ENCODE measurements at regions not wholly inside any gene's neighbourhood (a gene's known extent, or its start where the extent isn't known, plus 50 kb on each side); places are given as distances from the start of the nearest gene placed in this dataset.
A peak's percentile ranks its signal among the peaks of the same experiment; 100 is the strongest.

DNA sequence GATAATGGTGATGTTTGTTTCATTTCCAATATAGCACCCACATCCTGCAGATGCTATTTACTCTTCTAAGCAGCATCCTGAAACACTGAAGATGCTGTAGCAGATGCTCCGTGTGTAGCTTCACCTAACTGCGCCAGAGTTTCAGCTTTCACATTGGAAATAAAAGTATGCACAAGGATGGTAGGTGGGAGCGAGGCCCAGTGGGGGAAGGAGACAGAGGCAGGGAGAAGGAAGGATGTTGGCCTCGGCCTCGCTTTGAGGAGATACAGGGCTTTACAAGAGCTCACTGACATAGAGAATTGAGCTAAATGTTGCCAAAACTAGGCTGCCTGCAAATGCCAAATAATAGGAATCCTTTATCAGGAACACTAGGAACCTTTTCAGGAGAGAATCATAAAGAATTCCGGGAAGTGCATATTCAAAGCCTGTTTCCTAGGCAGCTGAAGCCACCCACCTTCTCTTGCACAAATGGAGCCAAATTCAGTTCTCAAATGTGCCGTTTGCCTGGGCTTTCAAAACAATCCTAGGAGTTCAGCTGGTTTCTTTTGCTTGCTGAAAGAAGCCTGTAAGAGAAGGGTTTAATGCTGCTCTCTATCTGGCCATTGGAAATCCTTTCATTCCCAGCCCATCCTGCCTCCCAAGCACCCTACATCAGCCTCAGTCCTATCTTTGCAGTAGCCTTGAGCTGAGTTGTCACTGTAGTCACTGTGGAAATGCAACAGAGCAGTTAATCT, 135.4 kb upstream of the ATP1B1 start:
- DNase-seq: no peak

GRCh38 chr1:168972225-168972624, 134.3 kb upstream of the ATP1B1 start:
- DNase-seq: no peak

GRCh38 chr1:168972887-168973286, 133.6 kb upstream of the ATP1B1 start:
- no peak for DNase-seq

GRCh38 chr1:168974117-168974516, 132.4 kb upstream of the ATP1B1 start:
- no peak for DNase-seq

DNA sequence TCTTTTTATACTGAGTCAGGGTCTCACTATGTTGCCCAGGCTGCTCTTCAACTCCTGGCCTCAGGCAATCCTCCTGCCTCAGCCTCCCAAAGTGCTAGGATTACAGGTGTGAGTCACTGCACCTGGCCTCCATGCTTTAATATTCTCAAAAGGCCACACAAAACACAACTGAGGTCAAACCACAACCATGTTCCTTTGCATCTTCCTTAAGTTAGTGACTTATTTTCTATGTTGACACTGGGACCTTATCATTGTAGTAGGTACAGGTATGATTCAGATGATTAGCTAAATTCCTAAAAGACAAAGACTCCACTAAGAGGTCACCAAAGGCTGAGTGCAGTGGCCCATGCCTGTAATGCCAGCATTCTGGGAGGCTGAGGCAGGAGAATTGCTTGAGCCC, 131.9 kb upstream of the ATP1B1 start:
- no peak for DNase-seq

GRCh38 chr1:168976267-168976666, 130.2 kb upstream of the ATP1B1 start:
- DNase-seq: no peak

DNA sequence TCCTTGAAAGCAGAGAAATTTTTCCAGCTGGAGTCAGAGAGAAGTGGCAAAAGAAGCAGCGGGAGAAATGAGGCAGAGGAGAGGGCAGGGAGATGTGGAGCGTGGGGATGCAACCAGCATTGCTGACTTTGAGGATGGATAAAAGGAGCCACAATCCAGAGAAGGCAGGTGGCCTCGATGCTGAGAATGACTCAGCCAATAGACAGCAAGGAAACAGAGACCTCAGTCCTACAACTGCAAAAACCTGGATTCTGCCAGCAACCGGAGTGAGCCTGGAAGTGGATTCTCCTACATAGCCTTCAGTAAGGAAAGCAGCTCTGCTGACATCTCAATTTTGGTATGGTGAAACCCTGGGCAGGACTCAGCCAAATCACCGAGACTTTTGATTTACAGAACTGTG, 128.9 kb upstream of the ATP1B1 start:
- no peak for DNase-seq

GRCh38 chr1:168979276-168979675, 127.2 kb upstream of the ATP1B1 start:
- DNase-seq: no peak

- no peak for DNase-seq
These were observed 126.3 kb upstream of the ATP1B1 start for GRCh38 chr1:168980180-168980579.

- DNase-seq: no peak
These were observed 125.8 kb upstream of the ATP1B1 start for GRCh38 chr1:168980656-168981055.

DNA sequence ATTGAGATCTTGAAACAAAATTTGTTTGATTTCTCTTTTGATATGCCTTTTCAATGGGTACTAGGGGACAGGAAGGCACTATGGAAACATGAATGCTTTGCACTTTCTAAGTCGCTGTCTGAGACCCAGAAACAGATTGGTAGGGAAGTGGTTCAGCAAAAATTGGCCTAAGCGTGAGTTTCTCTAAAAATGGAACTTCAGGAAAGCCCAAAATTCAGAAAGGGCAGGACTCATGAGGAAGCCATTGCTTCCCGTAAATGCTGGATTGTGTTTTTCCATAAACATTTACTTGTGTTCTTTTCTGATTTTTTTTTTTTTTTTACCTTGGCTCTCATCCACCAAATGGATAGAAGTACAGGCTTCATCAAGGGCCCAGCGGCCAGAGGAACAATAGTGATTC, 123.7 kb upstream of the ATP1B1 start:
- DNase-seq: no peak

- no peak for DNase-seq
These were observed 119.2 kb upstream of the ATP1B1 start for GRCh38 chr1:168987330-168987729.

GRCh38 chr1:168987923-168988322, 118.6 kb upstream of the ATP1B1 start:
- no peak for DNase-seq

DNA sequence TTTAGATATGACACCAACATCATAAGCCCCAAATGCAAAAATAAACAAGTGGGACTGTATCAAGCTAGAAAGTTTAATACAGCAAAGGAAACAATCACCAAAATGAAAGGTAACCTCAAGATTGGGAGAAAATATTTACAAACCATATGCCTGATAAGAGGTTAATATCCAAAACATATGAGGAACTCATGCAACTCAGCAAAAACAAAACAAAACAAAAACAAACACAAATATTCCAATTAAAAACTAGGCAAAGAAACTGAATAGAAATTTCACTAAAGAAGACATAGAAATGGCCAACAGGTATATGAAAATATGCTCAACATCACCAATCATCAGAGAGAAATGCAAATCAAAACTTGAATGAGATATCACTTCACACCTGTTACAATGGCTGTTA, 116.5 kb upstream of the ATP1B1 start:
- no peak for DNase-seq

- DNase-seq: peak; percentile 3 to 11
These were observed 114.6 kb upstream of the ATP1B1 start for GRCh38 chr1:168991667-168992475.

- DNase-seq: no peak
These were observed 105.1 kb upstream of the ATP1B1 start for GRCh38 chr1:169001353-169001752.

GRCh38 chr1:169003864-169004516, 102.5 kb upstream of the ATP1B1 start:
- DNase-seq: no peak

GRCh38 chr1:169005776-169006175, 100.7 kb upstream of the ATP1B1 start:
- DNase-seq: no peak

DNA sequence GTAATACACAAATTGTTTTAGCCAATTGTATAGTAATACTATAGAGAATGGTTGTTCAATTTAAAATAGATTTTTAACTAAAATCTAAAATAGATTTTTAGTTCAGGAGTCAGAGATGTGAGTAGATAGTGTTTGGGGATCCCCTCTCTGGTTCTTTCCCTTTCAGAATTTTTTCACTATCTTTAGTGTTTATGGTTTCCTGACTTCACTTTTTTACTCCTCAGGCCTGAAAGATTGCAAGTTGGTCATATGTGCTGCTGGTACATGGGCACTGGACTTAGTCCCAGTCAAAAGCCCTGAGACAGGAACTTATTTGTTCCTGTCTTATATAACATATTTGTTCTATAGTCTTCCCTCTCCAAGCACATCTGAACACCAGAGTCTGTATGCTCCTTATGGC, 96.8 kb upstream of the ATP1B1 start:
- DNase-seq: no peak

GRCh38 chr1:169012416-169012815, 94.1 kb upstream of the ATP1B1 start:
- DNase-seq: no peak

DNA sequence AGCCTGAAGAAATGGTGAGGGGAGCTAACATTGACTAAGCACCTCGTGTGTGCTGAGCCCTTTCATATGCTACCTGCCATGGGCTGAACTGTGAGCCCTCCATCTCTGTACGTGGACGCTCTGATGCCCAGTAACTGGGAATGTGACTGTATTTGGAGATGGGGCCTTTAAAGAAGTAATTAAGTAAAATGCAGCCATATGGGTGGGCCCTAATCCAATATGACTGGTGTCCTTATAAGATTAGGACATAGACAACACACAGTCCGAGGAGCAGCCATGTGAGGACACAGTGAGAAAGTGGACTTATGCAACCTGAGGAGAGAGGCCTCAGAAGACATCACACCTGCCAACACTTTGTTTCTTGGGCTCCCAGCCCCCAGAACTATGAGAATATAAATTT, 92.7 kb upstream of the ATP1B1 start:
- DNase-seq: no peak

- no peak for DNase-seq
These were observed 91.0 kb upstream of the ATP1B1 start for GRCh38 chr1:169015464-169015863.

GRCh38 chr1:169018751-169019150, 87.7 kb upstream of the ATP1B1 start:
- DNase-seq: no peak

Data from stimulated activated CD4-positive, alpha-beta T cell treated with anti-CD3 and anti-CD28 coated beads, Interleukin-2, amount 100 ng/mL, for 48 hours (primary cell).